Suprapubic skin (tissue), 4 donors: ENCODE measurements at regions not wholly inside any gene's neighbourhood (a gene's known extent, or its start where the extent isn't known, plus 50 kb on each side); places are given as distances from the start of the nearest gene placed in this dataset.
"Not testable (repeated sequence)": the region's sequence is repeated elsewhere in the genome, so short reads cannot be mapped to it uniquely, and the experiment has no call there.

Experiments used
- DNase-seq, 2 donors: peaks; one replicate each; pipeline ENCODE4 v3.0.0-alpha.2; 2019; ENCODE audit warnings: low spot score in 2 of 2
- H3K27ac ChIP-seq: fragments of 200-600 bp; sonication (generic); one replicate; pipeline ENCODE4 v1.5.1; 2019
- H3K27me3 ChIP-seq: fragments of 200-600 bp; sonication (generic); one replicate; pipeline ENCODE4 v1.5.1; 2019
- H3K36me3 ChIP-seq: fragments of 200-600 bp; sonication (generic); one replicate; pipeline ENCODE4 v1.5.1; 2019
- H3K4me1 ChIP-seq: fragments of 200-600 bp; sonication (generic); one replicate; pipeline ENCODE4 v1.5.1; 2019
- H3K4me3 ChIP-seq: fragments of 200-600 bp; sonication (generic); one replicate; pipeline ENCODE4 v1.5.1; 2019; ENCODE audit warnings: mild to moderate bottlenecking
- H3K9me3 ChIP-seq: fragments of 200-600 bp; sonication (generic); one replicate; pipeline ENCODE4 v1.5.1; 2019
- CTCF ChIP-seq, 2 donors: fragments of 200-600 bp in 1 of 2; fragments of 450-650 bp in 1 of 2; sonication (generic) in 1 of 2; IDR thresholded peaks; one replicate each; pipeline ENCODE4 v1.5.1; 2016 to 2019; ENCODE audit warnings: antibody characterized with exemption in 2 of 2, mild to moderate bottlenecking in 1 of 2, moderate library complexity in 1 of 2
- EP300 ChIP-seq: sonication (generic); formaldehyde crosslinking; IDR thresholded peaks from one replicate; pipeline ENCODE4 v1.6.1; 2017; ENCODE audit warnings: antibody characterized with exemption
- POLR2A ChIP-seq, 2 donors: fragments of 450-650 bp; IDR thresholded peaks; one replicate each; pipeline ENCODE4 v1.6.1; 2017; ENCODE audit warnings: antibody characterized with exemption in 2 of 2, mild to moderate bottlenecking in 2 of 2, moderate library complexity in 2 of 2
- POLR2AphosphoS5 ChIP-seq, 3 donors: sonication (generic); formaldehyde crosslinking; IDR thresholded peaks; one replicate each; pipeline ENCODE4 v1.6.1; 2017; ENCODE audit warnings: antibody characterized with exemption in 3 of 3
- WGBS: methylation state at CpG from one replicate; pipeline ENCODE4 v1.1.5; 2018; 5-methylcytosine and 5-hydroxymethylcytosine counted together

- H3K9me3 ChIP-seq, result no peaks in the 10 kb centered on the region
- H3K4me1 ChIP-seq, result no peaks in the 10 kb centered on the region
- no peak overlapping the region for H3K27ac ChIP-seq
- H3K4me3 ChIP-seq, result no peak overlapping the region
- H3K36me3 ChIP-seq, result no peaks in the 10 kb centered on the region
- no peaks in the 10 kb centered on the region for H3K27me3 ChIP-seq
- TF ChIP-seq POLR2AphosphoS5 (IDR thresholded peaks at IDR 0.05) (no peak), POLR2A (IDR thresholded peaks at IDR 0.05) (no peak)
- WGBS, result 67% methylated on average over 1 of the region's 1 CpG
- no peak for DNase-seq
These were observed 275.0 kb upstream of the KITLG start for GRCh38 chr12:88855301-88855700.

GRCh38 chr12:88854260-88854659 is 274.0 kb upstream of the KITLG start:
- Histone ChIP-seq H3K4me3 (no peak overlapping the region), H3K27me3 (no peaks in the 10 kb centered on the region), H3K27ac (no peak overlapping the region), H3K4me1 (no peaks in the 10 kb centered on the region), H3K36me3 (no peaks in the 10 kb centered on the region), H3K9me3 (no peaks in the 10 kb centered on the region)
- DNase-seq, result no peak
- 59% methylated on average over 1 of the region's 1 CpG for WGBS
- TF ChIP-seq CTCF (IDR thresholded peaks at IDR 0.05) (no peak), POLR2AphosphoS5 (IDR thresholded peaks at IDR 0.05) (no peak), POLR2A (IDR thresholded peaks at IDR 0.05) (no peak), EP300 (no peak)

GRCh38 chr12:88847246-88847645 is 267.0 kb upstream of the KITLG start:
- not testable (repeated sequence) for H3K4me3 ChIP-seq, H3K36me3 ChIP-seq, H3K4me1 ChIP-seq, H3K27me3 ChIP-seq, H3K9me3 ChIP-seq, DNase-seq, H3K27ac ChIP-seq
- WGBS, result 94% methylated on average over 12 of the region's 14 CpGs

- H3K27me3 ChIP-seq, result no peaks in the 10 kb centered on the region
- H3K4me1 ChIP-seq, result no peaks in the 10 kb centered on the region
- H3K27ac ChIP-seq, result no peak overlapping the region
- no peak overlapping the region for H3K4me3 ChIP-seq
- DNase-seq, result no peak
- H3K9me3 ChIP-seq, result no peaks in the 10 kb centered on the region
- TF ChIP-seq POLR2AphosphoS5 (IDR thresholded peaks at IDR 0.05) (no peak), EP300 (no peak), POLR2A (IDR thresholded peaks at IDR 0.05) (no peak), CTCF (IDR thresholded peaks at IDR 0.05) (no peak)
- WGBS, result 92% methylated on average over 8 of the region's 8 CpGs
- H3K36me3 ChIP-seq, result no peaks in the 10 kb centered on the region
These were observed 264.2 kb upstream of the KITLG start for GRCh38 chr12:88844426-88844825.

- H3K36me3 ChIP-seq, result no peaks in the 10 kb centered on the region
- 92% methylated on average over 3 of the region's 3 CpGs for WGBS
- no peak overlapping the region for H3K4me3 ChIP-seq
- H3K27ac ChIP-seq, result no peak overlapping the region
- DNase-seq, result no peak
- no peak for TF ChIP-seq CTCF (IDR thresholded peaks at IDR 0.05)
- TF ChIP-seq EP300, result no peak
- no peak for TF ChIP-seq POLR2AphosphoS5 (IDR thresholded peaks at IDR 0.05)
- no peak for TF ChIP-seq POLR2A (IDR thresholded peaks at IDR 0.05)
- H3K9me3 ChIP-seq, result peaks cover 4% of the 10 kb centered on the region
- no peaks in the 10 kb centered on the region for H3K4me1 ChIP-seq
- H3K27me3 ChIP-seq, result no peaks in the 10 kb centered on the region
These were observed 262.0 kb upstream of the KITLG start for GRCh38 chr12:88842314-88842713.

GRCh38 chr12:88839486-88839885 is 259.2 kb upstream of the KITLG start:
- 98% methylated on average over 2 of the region's 2 CpGs for WGBS
- Histone ChIP-seq H3K9me3 (peaks cover 4% of the 10 kb centered on the region), H3K27ac (no peak overlapping the region), H3K36me3 (no peaks in the 10 kb centered on the region), H3K4me1 (no peaks in the 10 kb centered on the region), H3K4me3 (no peak overlapping the region), H3K27me3 (no peaks in the 10 kb centered on the region)
- no peak for TF ChIP-seq CTCF (IDR thresholded peaks at IDR 0.05)
- TF ChIP-seq EP300, result no peak
- no peak for TF ChIP-seq POLR2A (IDR thresholded peaks at IDR 0.05)
- no peak for TF ChIP-seq POLR2AphosphoS5 (IDR thresholded peaks at IDR 0.05)
- no peak for DNase-seq
